ENCODE measurements at regions not wholly inside any gene's neighbourhood (a gene's known extent, or its start where the extent isn't known, plus 50 kb on each side); places are given as distances from the start of the nearest gene placed in this dataset.
"Not testable (repeated sequence)": the region's sequence is repeated elsewhere in the genome, so short reads cannot be mapped to it uniquely, and the experiment has no call there.

DNA sequence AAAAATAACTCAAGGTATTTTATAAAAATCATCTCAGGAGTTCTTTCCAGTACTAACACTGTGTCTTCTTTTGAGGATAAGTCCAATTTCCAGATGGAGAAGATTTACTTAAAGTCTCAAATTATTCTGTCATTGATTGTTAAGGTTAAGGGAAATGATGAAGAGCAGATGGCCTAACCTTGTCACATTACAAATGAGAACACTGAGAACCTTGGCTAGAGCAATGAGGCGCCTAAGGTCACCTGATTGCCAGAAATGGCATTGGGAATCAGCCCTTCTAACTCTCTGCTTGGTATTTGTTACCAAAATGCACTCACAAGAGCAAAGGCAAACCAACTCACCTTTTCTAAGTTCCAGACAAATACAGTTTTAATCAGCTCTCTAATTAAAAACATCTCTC lies 835.1 kb downstream of the RNF144A start:
- DNase-seq (ENCODE audit: low read depth, low spot score), result no peak

DNA sequence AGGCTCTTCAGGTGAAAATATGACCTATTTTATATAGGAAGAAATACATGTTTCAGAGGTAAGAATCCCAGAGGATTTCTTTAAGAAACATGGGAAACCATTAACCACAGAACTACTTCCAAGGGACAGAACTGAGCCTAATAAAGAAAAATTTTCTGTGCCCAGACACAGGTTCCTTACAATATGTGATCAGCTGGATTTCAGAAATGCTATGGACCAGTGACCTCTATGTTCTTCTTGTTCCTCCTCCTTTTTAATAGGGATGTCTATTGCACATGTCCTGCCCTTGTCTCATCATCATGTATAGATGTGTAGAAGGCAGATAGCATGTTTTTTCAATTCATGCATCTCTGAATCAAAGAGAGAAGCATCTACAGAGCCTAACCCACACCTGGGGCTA lies 836.6 kb downstream of the RNF144A start:
- DNase-seq (ENCODE audit: low read depth, low spot score), result no peak

GRCh38 chr2:7755879-7756278 lies 838.7 kb downstream of the RNF144A start:
- no peak for DNase-seq (ENCODE audit: low read depth, low spot score)

DNA sequence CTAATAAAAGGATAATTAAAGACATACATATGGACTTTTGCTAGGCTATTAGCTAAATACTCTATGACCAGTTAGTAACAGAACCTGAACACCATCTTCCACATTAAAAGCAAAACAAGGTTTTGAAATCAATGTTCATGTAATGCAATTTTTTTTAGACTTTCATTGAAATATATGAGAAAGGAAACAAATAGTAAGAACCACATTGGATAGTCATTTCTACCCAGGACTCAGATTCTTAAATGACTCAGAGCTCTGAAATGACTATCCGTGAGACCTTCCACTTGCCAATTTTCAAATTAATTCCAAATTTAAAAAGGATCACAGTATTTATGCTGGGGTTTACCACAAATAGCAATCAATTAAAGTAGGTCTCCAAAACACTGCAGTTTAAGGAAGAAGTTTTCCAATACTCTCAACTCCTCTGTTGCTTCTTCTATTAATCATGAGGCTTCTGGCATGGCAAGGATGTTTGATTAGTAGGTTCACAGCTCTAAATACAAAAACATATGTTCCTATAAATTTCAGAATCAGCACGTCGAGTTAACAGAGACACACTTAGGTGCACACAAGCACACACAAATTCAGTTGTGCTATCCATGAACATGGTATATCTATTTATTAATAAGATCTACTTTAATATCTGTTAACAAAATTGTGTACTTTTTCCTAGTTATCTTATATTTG lies 841.0 kb downstream of the RNF144A start:
- no peak for DNase-seq (ENCODE audit: low read depth, low spot score)

DNA sequence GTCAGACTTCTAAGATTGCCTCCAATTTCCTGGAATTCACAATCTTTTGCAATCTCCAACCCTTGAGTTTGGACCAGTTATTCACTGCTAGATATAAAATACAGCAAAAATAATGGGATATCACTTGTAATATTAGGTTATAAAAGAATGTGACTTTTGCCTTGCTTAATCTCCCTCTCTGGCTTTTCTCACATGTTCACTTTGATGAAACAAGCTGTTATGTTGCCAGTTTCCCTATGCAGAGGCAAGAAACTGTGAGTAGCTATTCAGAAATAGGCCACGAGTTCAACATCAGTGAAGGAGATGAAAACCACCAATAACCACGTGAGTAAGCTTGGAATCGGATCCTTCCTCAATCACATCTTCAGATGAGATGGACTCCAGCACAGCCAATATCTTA lies 842.7 kb downstream of the RNF144A start:
- no peak for DNase-seq (ENCODE audit: low read depth, low spot score)

DNA sequence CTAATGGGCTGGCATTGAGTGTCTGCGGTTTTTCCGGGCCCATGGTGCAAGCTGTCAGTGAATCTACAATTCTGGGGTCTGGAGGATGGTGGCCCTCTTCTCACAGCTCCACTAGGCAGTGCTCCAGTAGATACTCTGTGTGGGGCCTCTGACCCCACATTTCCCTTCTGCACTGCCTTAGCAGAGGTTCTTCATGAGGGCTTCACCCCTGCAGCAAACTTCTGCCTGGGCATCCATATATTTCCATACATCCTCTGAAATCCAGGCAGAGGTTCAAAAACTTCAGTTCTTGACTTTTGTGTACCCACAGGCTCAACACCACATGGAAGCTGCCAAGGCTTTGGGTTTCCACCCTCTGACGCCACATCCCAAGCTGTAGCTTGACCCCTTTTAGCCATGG lies 846.2 kb downstream of the RNF144A start:
- DNase-seq (ENCODE audit: low read depth, low spot score), result not testable (repeated sequence)

GRCh38 chr2:7765236-7765635 lies 848.0 kb downstream of the RNF144A start:
- no peak for DNase-seq (ENCODE audit: low read depth, low spot score)

GRCh38 chr2:7766088-7766722 lies 849.0 kb downstream of the RNF144A start:
- no peak for DNase-seq (ENCODE audit: low read depth, low spot score)

DNA sequence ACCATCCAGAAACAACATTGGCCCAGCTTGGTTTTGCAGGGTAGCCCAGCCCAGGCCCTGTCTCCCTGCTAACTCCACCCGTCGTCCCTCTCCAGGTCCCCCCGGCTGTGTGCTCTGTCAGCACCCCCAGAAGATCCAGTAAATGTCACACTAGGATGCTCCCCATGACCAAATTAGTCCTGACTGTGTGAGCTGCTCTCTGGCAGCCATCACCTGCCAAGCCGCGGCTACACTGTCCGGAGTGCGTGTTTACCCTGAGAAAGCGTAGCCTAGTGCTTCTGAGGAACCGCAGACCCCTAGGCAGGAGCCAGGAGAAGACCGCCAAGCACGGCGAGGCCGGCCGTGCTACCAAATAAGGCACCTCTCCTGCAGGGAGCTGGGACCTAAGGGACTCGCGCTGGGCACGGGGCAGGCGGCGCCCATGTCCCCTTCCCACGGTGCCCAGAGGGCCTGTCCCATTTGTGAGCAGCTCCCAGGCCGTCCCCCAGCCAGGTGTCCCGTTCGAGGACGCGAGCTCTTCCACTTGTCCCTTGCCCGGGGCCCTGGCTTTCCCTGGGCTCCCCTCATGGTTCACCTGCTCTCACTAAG lies 849.9 kb downstream of the RNF144A start:
- no peak for DNase-seq (ENCODE audit: low read depth, low spot score)

- no peak for DNase-seq (ENCODE audit: low read depth, low spot score)
Observed at GRCh38 chr2:7767902-7768301, 850.7 kb downstream of the RNF144A start.

DNA sequence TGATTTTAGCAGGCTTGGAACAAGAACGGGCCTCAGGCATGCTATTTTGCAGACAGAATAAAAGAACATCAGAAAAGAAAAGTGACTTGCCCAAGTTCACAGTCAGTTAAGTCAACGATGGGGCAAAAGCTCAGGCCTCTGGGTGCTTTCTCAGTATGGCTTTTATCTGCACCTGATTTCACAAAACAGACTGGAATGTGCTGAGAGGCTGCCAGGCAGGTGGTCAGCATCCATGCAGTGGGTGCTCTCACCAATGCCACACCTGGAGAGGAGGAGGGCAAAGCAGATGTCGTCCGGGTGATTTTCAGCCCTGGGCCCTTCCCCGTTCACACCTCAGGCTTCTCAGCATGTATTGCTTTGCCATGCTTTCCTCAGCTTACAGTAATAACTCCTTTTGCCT lies 854.6 kb downstream of the RNF144A start:
- no peak for DNase-seq (ENCODE audit: low read depth, low spot score)

- no peak for DNase-seq (ENCODE audit: low read depth, low spot score)
Observed at GRCh38 chr2:7773362-7774360, 856.4 kb downstream of the RNF144A start.

DNA sequence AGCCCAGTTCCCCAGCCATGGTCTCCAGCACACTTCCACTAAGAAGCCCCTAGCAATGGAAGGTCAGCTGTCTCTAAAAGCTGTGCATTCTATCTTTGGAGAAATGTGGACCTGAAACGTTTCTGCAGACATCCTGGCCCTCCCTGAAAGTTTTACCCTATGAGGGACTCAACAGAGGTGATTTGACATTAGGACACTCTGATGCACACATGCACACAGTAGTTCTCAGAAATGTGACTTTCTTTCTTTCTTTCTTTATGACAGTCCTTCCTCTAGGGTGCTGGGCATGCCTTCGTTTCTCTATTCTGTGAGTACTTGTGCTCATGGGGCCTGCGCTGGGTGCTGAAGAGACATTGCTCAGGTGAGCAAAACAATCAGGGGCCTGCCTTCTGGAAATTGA lies 857.3 kb downstream of the RNF144A start:
- DNase-seq (ENCODE audit: low read depth, low spot score), result no peak

DNA sequence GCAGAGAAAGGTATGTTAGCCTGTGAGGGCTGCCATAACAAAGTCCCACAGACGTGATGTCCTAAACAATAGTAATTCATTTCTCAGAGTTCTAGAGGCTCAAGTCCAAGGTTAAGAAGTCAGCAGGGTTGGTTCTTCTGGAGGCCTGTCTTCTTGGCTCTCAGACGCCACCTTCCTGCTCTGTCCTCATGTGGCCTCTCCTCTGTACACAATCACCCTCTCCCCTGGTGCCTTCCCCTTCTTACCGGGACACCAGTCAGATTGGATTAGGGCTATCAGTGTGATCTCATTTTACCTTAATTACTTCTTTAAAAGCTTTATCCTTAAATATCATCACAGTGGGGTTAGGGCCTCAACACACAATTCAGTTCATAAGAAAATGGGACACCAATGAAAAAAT lies 860.5 kb downstream of the RNF144A start:
- DNase-seq (ENCODE audit: low read depth, low spot score), result no peak

- DNase-seq (ENCODE audit: low read depth, low spot score), result no peak
Observed at GRCh38 chr2:7780321-7780720, 863.1 kb downstream of the RNF144A start.

- DNase-seq (ENCODE audit: low read depth, low spot score), result no peak
Observed at GRCh38 chr2:7785700-7786099, 868.5 kb downstream of the RNF144A start.

- no peak for DNase-seq (ENCODE audit: low read depth, low spot score)
Observed at GRCh38 chr2:7788736-7789135, 871.5 kb downstream of the RNF144A start.

GRCh38 chr2:7792031-7792651 lies 874.9 kb downstream of the RNF144A start:
- no peak for DNase-seq (ENCODE audit: low read depth, low spot score)

DNA sequence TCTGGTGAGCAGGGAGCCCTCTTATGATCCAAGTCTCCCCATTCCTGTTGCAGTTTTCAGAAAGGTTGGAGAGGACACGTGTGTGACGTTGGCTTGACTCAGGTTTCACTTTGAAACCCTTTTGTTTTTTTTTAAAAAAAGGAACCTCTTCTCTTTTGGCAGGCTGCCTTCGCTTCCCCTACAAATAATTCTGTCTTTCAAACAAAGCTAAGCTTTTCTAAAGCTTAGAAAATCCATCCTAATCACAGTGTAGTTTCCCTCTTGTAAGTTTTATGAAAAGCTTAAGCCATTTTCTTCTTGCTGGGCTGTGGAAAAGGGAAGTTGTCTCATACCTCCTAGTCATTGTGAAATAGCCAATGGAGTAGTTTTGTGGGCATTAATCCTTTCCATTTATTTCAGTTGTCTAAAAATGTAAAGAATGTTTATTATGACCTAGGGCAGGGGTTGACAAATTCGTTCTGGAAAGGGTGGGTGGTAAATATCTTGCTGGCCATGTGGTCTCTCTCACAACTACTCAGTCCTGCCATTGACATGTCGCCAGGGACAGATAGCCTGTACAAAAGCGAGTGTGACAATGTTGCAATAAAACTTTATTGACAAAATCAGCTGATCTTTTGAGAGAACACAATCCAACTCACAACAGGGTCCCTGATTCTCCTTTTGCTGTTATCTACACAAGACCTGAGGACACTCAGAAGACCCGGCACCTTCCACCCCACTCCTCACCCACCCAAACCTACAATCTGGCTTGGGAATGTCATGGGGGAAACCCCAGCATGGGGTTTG lies 878.8 kb downstream of the RNF144A start:
- DNase-seq (ENCODE audit: low read depth, low spot score), result no peak

DNA sequence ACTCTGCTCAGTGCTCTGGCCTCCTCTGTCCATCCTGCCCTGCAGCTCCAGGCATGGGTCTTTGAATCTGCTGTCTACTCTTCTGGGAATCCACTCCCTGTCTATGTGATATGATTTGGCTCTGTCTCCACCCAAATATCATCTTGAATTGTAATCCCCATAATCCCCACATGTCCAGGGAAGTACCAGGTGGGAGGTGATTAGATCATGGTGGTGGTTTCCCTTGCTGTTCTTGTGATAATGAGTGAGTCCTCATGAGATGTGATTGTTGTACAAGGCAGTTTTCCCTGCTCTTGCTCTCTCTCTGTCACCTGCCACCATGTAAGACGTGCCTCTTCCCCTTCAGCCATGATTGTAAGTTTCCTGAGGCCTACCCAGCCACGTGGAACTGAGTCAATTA lies 881.8 kb upstream of the ID2 start:
- DNase-seq (ENCODE audit: low read depth, low spot score), result no peak

DNA sequence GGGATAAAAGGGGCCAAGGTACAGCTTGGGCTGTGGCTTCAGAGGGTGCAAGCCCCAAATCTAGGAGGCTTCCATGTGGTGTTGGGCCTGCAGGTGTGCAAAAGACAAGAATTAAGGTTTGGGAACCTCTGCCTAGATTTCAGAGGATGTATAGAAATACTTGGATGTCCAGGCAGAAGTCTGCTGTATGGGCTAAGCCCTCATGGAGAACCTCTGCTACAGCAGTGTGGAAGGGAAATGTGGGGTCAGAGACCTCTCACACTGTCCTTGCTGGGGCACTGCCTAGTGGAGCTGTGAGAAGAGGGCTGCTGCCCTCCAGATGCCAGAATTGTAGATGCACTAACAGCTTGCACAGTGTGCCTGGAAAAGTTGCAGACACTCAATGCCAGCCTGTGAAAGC lies 880.6 kb upstream of the ID2 start:
- no peak for DNase-seq (ENCODE audit: low read depth, low spot score)

Data from smooth muscle cell of the brain vasculature (primary cell).